Non-pigmented ciliary epithelial cell (primary cell): ENCODE measurements at regions not wholly inside any gene's neighbourhood (a gene's known extent, or its start where the extent isn't known, plus 50 kb on each side); places are given as distances from the start of the nearest gene placed in this dataset.
"Not testable (repeated sequence)": the region's sequence is repeated elsewhere in the genome, so short reads cannot be mapped to it uniquely, and the experiment has no call there.

Source experiments
- DNase-seq: peaks from one replicate; pipeline ENCODE4 v3.0.0-alpha.2; 2010; ENCODE audit warnings: low read depth

GRCh38 chr18:22044474-22045220, 124.7 kb upstream of the GATA6 start:
- no peak for DNase-seq

GRCh38 chr18:22045221-22045918, 124.0 kb upstream of the GATA6 start:
- DNase-seq: no peak

- no peak for DNase-seq
These were observed 122.9 kb upstream of the GATA6 start for GRCh38 chr18:22046473-22046872.

- DNase-seq: no peak
These were observed 121.9 kb upstream of the GATA6 start for GRCh38 chr18:22047485-22047884.

GRCh38 chr18:22048221-22048620, 121.2 kb upstream of the GATA6 start:
- no peak for DNase-seq

- no peak for DNase-seq
These were observed 120.3 kb upstream of the GATA6 start for GRCh38 chr18:22048932-22049615.

GRCh38 chr18:22052405-22053105, 116.8 kb upstream of the GATA6 start:
- DNase-seq: no peak

GRCh38 chr18:22055466-22056238, 113.7 kb upstream of the GATA6 start:
- DNase-seq: no peak

GRCh38 chr18:22056950-22057349, 112.4 kb upstream of the GATA6 start:
- DNase-seq: no peak

GRCh38 chr18:22057908-22058527, 111.4 kb upstream of the GATA6 start:
- DNase-seq: no peak

GRCh38 chr18:22060361-22060760, 109.0 kb upstream of the GATA6 start:
- DNase-seq: no peak

- no peak for DNase-seq
These were observed 106.3 kb upstream of the GATA6 start for GRCh38 chr18:22063102-22063501.

GRCh38 chr18:22063672-22064071, 105.7 kb upstream of the GATA6 start:
- no peak for DNase-seq

GRCh38 chr18:22064581-22064980, 104.8 kb upstream of the GATA6 start:
- no peak for DNase-seq

- DNase-seq: no peak
These were observed 104.1 kb upstream of the GATA6 start for GRCh38 chr18:22065311-22065710.

- DNase-seq: no peak
These were observed 103.3 kb upstream of the GATA6 start for GRCh38 chr18:22066083-22066485.

GRCh38 chr18:22067109-22067508, 102.3 kb upstream of the GATA6 start:
- DNase-seq: no peak

- DNase-seq: no peak
These were observed 101.7 kb upstream of the GATA6 start for GRCh38 chr18:22067682-22068081.

- not testable (repeated sequence) for DNase-seq
These were observed 100.6 kb upstream of the GATA6 start for GRCh38 chr18:22068784-22069183.

GRCh38 chr18:22069916-22070315, 99.5 kb upstream of the GATA6 start:
- no peak for DNase-seq

- DNase-seq: no peak
These were observed 96.0 kb upstream of the GATA6 start for GRCh38 chr18:22073411-22073810.
